Parathyroid adenoma (tissue), 2 donors: ENCODE measurements at regions not wholly inside any gene's neighbourhood (a gene's known extent, or its start where the extent isn't known, plus 50 kb on each side); places are given as distances from the start of the nearest gene placed in this dataset.
"Not testable (repeated sequence)": the region's sequence is repeated elsewhere in the genome, so short reads cannot be mapped to it uniquely, and the experiment has no call there.

Source experiments
- H2AFZ ChIP-seq: fragments of 300-600 bp; sonication (generic); one replicate; pipeline ENCODE4 v1.7.0; 2017; ENCODE audit warnings: antibody characterized with exemption, mild to moderate bottlenecking
- H3K27ac ChIP-seq: fragments of 300-600 bp; sonication (generic); one replicate; pipeline ENCODE4 v1.7.0; 2017
- H3K27me3 ChIP-seq: fragments of 300-600 bp; sonication (generic); one replicate; pipeline ENCODE4 v1.7.0; 2017; ENCODE audit warnings: low read length; ENCODE audit not compliant: control insufficient read depth, insufficient read depth
- H3K36me3 ChIP-seq: fragments of 300-600 bp; sonication (generic); one replicate; pipeline ENCODE4 v1.7.0; 2017; ENCODE audit warnings: low read length; ENCODE audit not compliant: control insufficient read depth, insufficient read depth
- H3K4me1 ChIP-seq: fragments of 300-600 bp; sonication (generic); one replicate; pipeline ENCODE4 v1.7.0; 2017; ENCODE audit warnings: control low read depth
- H3K4me2 ChIP-seq: fragments of 300-600 bp; sonication (generic); one replicate; pipeline ENCODE4 v1.7.0; 2017; ENCODE audit warnings: low read length
- H3K4me3 ChIP-seq: fragments of 300-600 bp; sonication (generic); one replicate; pipeline ENCODE4 v1.7.0; 2017; ENCODE audit warnings: low read depth, low read length
- H3K79me2 ChIP-seq: fragments of 300-600 bp; sonication (generic); one replicate; pipeline ENCODE4 v1.7.0; 2017; ENCODE audit warnings: control low read depth
- H3K9ac ChIP-seq: fragments of 300-600 bp; sonication (generic); one replicate; pipeline ENCODE4 v1.7.0; 2017; ENCODE audit warnings: mild to moderate bottlenecking
- H3K9me3 ChIP-seq: fragments of 300-600 bp; sonication (generic); one replicate; pipeline ENCODE4 v1.7.0; 2017; ENCODE audit warnings: low read length; ENCODE audit not compliant: control insufficient read depth
- CTCF ChIP-seq: fragments of 300-600 bp; sonication (generic); IDR thresholded peaks from one replicate; pipeline ENCODE4 v1.7.0; 2017; ENCODE audit warnings: antibody characterized with exemption, mild to moderate bottlenecking
- donor health status: primary hyperparathyroidism.

DNA sequence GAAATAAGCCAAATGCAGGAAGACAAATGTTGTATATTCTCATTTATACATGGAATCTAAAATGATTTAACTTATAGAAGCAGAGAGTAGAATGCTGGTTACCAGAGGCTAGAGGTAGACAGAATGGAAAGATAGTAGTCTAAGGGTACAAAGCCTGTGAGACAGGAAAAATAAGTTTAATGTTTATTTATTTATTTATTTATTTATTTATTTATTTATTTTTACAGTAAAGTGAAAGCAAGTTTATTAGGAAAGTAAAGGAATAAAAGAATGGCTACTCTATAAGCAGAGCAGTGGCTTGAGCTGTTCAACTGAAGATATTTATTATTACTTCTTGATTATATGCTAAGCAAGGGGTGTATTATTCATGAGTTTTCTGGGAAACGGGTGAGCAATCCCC, 203.2 kb downstream of the LAS1L start:
- no peak for TF ChIP-seq CTCF

DNA sequence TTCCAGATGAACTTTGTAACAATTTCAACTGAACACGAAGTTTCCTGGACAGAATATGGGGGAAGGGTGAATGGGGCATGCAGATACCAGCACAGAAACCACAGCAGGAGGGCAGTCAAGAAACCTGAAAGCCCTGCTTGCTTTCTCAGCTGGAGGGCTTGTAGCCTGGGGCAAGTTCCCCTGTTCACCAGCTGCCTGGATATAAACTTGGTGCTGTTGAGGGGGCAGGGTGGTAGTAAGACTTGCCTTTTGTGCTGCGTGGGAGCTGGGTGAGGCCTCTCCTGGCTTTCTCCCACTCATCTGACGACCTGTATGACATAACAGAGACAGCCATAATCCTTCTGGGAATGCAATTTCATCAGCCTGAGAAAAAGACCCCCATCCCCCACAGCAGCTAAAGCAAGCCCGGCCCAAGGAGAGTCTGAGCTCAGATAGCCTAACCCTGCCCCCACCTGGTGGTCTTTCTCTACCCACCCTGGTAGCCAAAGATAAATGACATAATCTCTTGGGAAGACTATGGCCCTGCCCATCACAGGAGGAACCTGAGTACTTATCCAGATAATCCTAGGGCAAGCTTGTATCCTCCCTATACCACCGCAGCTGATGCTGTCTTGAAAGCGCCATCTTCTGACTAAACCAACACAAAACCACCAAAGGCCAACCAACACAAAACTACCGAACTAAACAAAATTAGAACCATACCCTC, 234.3 kb downstream of the LAS1L start:
- no peak overlapping the region for H3K9ac ChIP-seq
- no peaks in the 10 kb centered on the region for H3K79me2 ChIP-seq
- no peaks in the 10 kb centered on the region for H3K27me3 ChIP-seq
- H2AFZ ChIP-seq, result no peak overlapping the region
- no peak overlapping the region for H3K27ac ChIP-seq
- no peak overlapping the region for H3K4me3 ChIP-seq
- H3K4me2 ChIP-seq, result no peak overlapping the region
- H3K4me1 ChIP-seq, result no peaks in the 10 kb centered on the region
- no peak for TF ChIP-seq CTCF
- H3K9me3 ChIP-seq, result no peaks in the 10 kb centered on the region
- no peaks in the 10 kb centered on the region for H3K36me3 ChIP-seq

More for the DNA sequence above, 203.2 kb downstream of the LAS1L start:
- H3K27ac ChIP-seq, result no peak overlapping the region
- H2AFZ ChIP-seq, result no peak overlapping the region
- H3K9me3 ChIP-seq, result no peaks in the 10 kb centered on the region
- no peak overlapping the region for H3K4me2 ChIP-seq
- no peaks in the 10 kb centered on the region for H3K36me3 ChIP-seq
- H3K4me1 ChIP-seq, result no peaks in the 10 kb centered on the region
- H3K4me3 ChIP-seq, result no peak overlapping the region
- H3K27me3 ChIP-seq, result no peaks in the 10 kb centered on the region
- no peak overlapping the region for H3K9ac ChIP-seq
- H3K79me2 ChIP-seq, result no peaks in the 10 kb centered on the region

- H2AFZ ChIP-seq, H3K4me2 ChIP-seq, H3K9ac ChIP-seq, H3K9me3 ChIP-seq, H3K36me3 ChIP-seq, H3K79me2 ChIP-seq, H3K27ac ChIP-seq, H3K4me1 ChIP-seq, H3K4me3 ChIP-seq, H3K27me3 ChIP-seq: not testable (repeated sequence)
These were observed 251.7 kb downstream of the LAS1L start for GRCh38 chrX:65282905-65283304.

- Histone ChIP-seq H3K27ac (no peak overlapping the region), H2AFZ (no peak overlapping the region), H3K27me3 (no peaks in the 10 kb centered on the region), H3K9ac (no peak overlapping the region), H3K36me3 (no peaks in the 10 kb centered on the region), H3K4me3 (no peak overlapping the region), H3K4me1 (no peaks in the 10 kb centered on the region), H3K9me3 (no peaks in the 10 kb centered on the region), H3K4me2 (no peak overlapping the region), H3K79me2 (no peaks in the 10 kb centered on the region)
- no peak for TF ChIP-seq CTCF
These were observed 261.4 kb downstream of the LAS1L start for GRCh38 chrX:65273152-65273551.

- no peak overlapping the region for H3K9ac ChIP-seq
- no peak overlapping the region for H3K4me3 ChIP-seq
- H3K36me3 ChIP-seq, result no peaks in the 10 kb centered on the region
- no peak for TF ChIP-seq CTCF
- H2AFZ ChIP-seq, result no peak overlapping the region
- no peak overlapping the region for H3K27ac ChIP-seq
- no peak overlapping the region for H3K4me2 ChIP-seq
- H3K27me3 ChIP-seq, result no peaks in the 10 kb centered on the region
- no peaks in the 10 kb centered on the region for H3K4me1 ChIP-seq
- no peaks in the 10 kb centered on the region for H3K9me3 ChIP-seq
- H3K79me2 ChIP-seq, result no peaks in the 10 kb centered on the region
These were observed 268.1 kb downstream of the LAS1L start for GRCh38 chrX:65266482-65266881.
